ENCODE measurements at regions not wholly inside any gene's neighbourhood (a gene's known extent, or its start where the extent isn't known, plus 50 kb on each side); places are given as distances from the start of the nearest gene placed in this dataset.

- POLR2A ChIA-PET, result no interaction called here
- H3K4me3 ChIP-seq (ENCODE audit: low read depth, low read length), result no peak overlapping the region
- no peaks in the 10 kb centered on the region for H3K9me3 ChIP-seq (ENCODE audit: control insufficient read depth, insufficient read depth, low read depth, low read length)
- H3K27ac ChIP-seq (ENCODE audit: extremely low read depth, low read depth, low read length), result no peak overlapping the region
- H3K4me1 ChIP-seq (ENCODE audit: control insufficient read depth, insufficient read depth, low read length), result no peaks in the 10 kb centered on the region
- CTCF ChIA-PET, result no interaction called here
- no peak for TF ChIP-seq ZNF184 (tag by site-specific recombination; IDR thresholded peaks at IDR 0.05)
- no peak for TF ChIP-seq ELK4 (IDR thresholded peaks at IDR 0.05; ENCODE audit: borderline replicate concordance, low read depth, low read length)
- TF ChIP-seq ZNF202 (tag by site-specific recombination; IDR thresholded peaks at IDR 0.05; ENCODE audit: borderline replicate concordance), result no peak
- TF ChIP-seq REST (tag by site-specific recombination; IDR thresholded peaks at IDR 0.05), result no peak
- TF ChIP-seq ZNF701 (tag by site-specific recombination; IDR thresholded peaks at IDR 0.05), result no peak
- TF ChIP-seq ZNF423 (tag by site-specific recombination; IDR thresholded peaks at IDR 0.05), result no peak
- no peak for TF ChIP-seq ZNF843 (tag by site-specific recombination; IDR thresholded peaks at IDR 0.05)
- no peak for TF ChIP-seq ZBTB48 (tag by site-specific recombination; IDR thresholded peaks at IDR 0.05)
- no peak for TF ChIP-seq ZBTB17 (tag by site-specific recombination; IDR thresholded peaks at IDR 0.05)
- no peak for TF ChIP-seq ZBTB1 (tag by site-specific recombination; IDR thresholded peaks at IDR 0.05)
- TF ChIP-seq ZNF549 (tag by site-specific recombination; IDR thresholded peaks at IDR 0.05), result no peak
- TF ChIP-seq ZNF26 (tag by site-specific recombination; IDR thresholded peaks at IDR 0.05), result no peak
- TF ChIP-seq ZNF19 (tag by site-specific recombination; IDR thresholded peaks at IDR 0.05; ENCODE audit: low read depth), result no peak
- TF ChIP-seq ZNF677 (tag by site-specific recombination; IDR thresholded peaks at IDR 0.05), result no peak
- TF ChIP-seq HIC1 (tag by site-specific recombination; IDR thresholded peaks at IDR 0.05), result no peak
- no peak for TF ChIP-seq ZNF2 (tag by site-specific recombination; IDR thresholded peaks at IDR 0.05)
- no peak for TF ChIP-seq ZIC2 (tag by site-specific recombination; IDR thresholded peaks at IDR 0.05)
- no peak for TF ChIP-seq HOXC10 (CRISPR knock-in tag; IDR thresholded peaks at IDR 0.05)
- TF ChIP-seq REPIN1 (tag by site-specific recombination; IDR thresholded peaks at IDR 0.05; ENCODE audit: low read depth), result no peak
- no peak for TF ChIP-seq CTCF (tag by site-specific recombination; IDR thresholded peaks at IDR 0.05)
- no peaks in the 10 kb centered on the region for H3K36me3 ChIP-seq (ENCODE audit: control insufficient read depth in 2 of 2, insufficient read depth in 1 of 2, low read length in 2 of 2)
Measured at GRCh38 chr5:5981562-5981961, 396.8 kb downstream of the MED10 start.
